Urinary bladder (tissue), 3 donors: ENCODE measurements at regions not wholly inside any gene's neighbourhood (a gene's known extent, or its start where the extent isn't known, plus 50 kb on each side); places are given as distances from the start of the nearest gene placed in this dataset.

Source experiments
- DNase-seq: peaks from one replicate; pipeline ENCODE4 v3.0.0-alpha.2; 2015; ENCODE audit errors: extremely low spot score
- H3K27ac ChIP-seq: one replicate; pipeline ENCODE4 v1.5.1; 2013; ENCODE audit warnings: low read depth, mild to moderate bottlenecking, moderate library complexity
- H3K36me3 ChIP-seq: one replicate; pipeline ENCODE4 v1.6.1; 2013; ENCODE audit warnings: mild to moderate bottlenecking, moderate library complexity; ENCODE audit not compliant: insufficient read depth
- H3K4me1 ChIP-seq: one replicate; pipeline ENCODE4 v1.6.1; 2013; ENCODE audit warnings: mild to moderate bottlenecking, moderate library complexity; ENCODE audit not compliant: insufficient read depth
- H3K4me3 ChIP-seq: one replicate; pipeline ENCODE4 v1.5.1; 2013; ENCODE audit warnings: low read depth, low read length
- WGBS: extraction: QIAGEN DNeasy Blood & Tissue Kit; methylation state at CpG from one replicate; pipeline ENCODE4 v1.1.7; 2013; 5-methylcytosine and 5-hydroxymethylcytosine counted together
- donor health status: healthy with polysubstance abuse.
- donor health status: healthy.

DNA sequence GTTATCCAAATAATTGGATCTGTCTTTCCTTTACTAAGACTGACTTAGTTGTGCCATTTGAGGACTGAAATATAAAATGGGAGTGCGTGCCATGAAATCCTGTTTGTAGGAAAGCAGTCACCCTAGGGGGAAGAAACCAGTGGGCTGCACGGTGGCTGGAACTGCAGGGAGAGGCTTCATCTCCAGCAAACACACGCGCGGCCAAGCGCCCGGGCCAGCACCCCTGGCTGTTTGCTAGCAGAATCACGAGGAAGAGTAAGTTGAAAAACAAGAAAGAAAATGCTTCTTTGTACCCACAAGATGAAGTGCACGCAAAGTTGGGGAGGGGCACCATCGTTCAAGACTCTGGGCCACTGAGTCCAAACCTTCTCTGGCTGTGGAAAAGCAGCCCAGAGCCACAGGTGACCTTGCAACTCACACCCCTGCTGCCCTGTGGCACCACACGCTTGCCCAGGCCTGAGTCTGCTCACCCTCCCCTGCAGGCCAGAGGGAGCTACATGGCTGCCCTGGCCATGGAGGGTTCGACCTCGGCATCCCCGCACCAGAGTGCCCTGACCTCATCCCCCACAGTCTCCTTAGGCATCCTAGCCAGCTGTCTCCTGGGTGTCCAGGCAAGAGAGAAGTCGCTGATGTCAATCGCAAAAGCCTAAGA is 55.2 kb downstream of the IRX2 start:
- no peak for DNase-seq
- Histone ChIP-seq H3K4me1 (no peaks in the 10 kb centered on the region), H3K36me3 (no peaks in the 10 kb centered on the region), H3K27ac (no peak overlapping the region), H3K4me3 (no peak overlapping the region)
- 84% methylated on average over 16 of the region's 16 CpGs for whole genome bisulfite sequencing

GRCh38 chr5:2695200-2695891 is 56.1 kb downstream of the IRX2 start:
- DNase-seq = no peak
- no peak overlapping the region for H3K4me3 ChIP-seq
- WGBS = 74% methylated on average over 8 of the region's 8 CpGs
- H3K36me3 ChIP-seq = no peaks in the 10 kb centered on the region
- H3K4me1 ChIP-seq = no peaks in the 10 kb centered on the region
- no peak overlapping the region for H3K27ac ChIP-seq

DNA sequence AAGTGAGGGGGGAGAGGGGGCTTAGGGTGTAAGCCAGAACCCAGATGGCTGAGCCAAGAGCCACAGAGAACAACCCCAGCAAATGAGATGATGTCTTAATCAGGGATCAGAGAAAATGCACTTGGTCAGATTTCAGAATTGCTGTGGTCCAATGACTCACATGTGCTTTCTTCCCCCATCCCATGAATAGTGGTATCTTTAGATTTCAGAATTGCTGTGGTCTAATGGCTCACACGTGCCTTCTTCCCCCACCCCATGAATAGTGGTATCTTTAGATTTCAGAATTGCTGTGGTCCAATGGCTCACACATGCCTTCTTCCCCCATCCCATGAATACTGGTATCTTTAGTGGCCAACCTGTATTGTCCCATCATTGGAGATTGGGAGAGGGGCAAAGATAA is 59.9 kb downstream of the IRX2 start:
- no peak overlapping the region for H3K4me3 ChIP-seq
- 52% methylated on average over 1 of the region's 1 CpG for WGBS
- no peak overlapping the region for H3K27ac ChIP-seq
- DNase-seq = no peak
- no peaks in the 10 kb centered on the region for H3K36me3 ChIP-seq
- no peaks in the 10 kb centered on the region for H3K4me1 ChIP-seq

GRCh38 chr5:2690293-2690692 is 61.2 kb downstream of the IRX2 start:
- DNase-seq = no peak
- H3K27ac ChIP-seq = no peak overlapping the region
- H3K4me1 ChIP-seq = no peaks in the 10 kb centered on the region
- H3K36me3 ChIP-seq = no peaks in the 10 kb centered on the region
- WGBS = 67% methylated on average over 6 of the region's 6 CpGs
- H3K4me3 ChIP-seq = no peak overlapping the region

DNA sequence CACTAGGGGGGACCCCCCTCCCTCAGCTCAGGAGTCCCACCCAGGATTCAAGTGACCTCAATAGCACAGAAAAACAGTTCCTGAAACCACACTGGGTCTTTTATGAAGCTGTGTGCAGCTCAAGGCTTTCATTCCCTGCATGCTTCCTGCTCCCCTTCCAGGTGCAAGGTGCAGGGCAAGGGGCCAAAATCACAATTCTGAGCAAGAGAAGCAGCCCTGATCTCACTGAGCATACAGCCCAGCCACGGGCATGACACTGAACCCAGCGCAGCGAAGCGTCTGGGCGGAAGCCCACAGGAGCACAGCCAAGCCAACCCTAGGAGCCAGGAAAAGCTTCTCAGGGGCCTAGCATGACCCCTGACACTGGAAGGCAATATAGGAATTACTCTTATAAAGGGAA is 62.9 kb downstream of the IRX2 start:
- no peak for DNase-seq
- Histone ChIP-seq H3K4me3 (no peak overlapping the region), H3K4me1 (no peaks in the 10 kb centered on the region), H3K36me3 (no peaks in the 10 kb centered on the region), H3K27ac (no peak overlapping the region)
- 89% methylated on average over 5 of the region's 5 CpGs for WGBS

- 81% methylated on average over 7 of the region's 7 CpGs for WGBS
- H3K4me3 ChIP-seq = no peak overlapping the region
- H3K27ac ChIP-seq = no peak overlapping the region
- no peaks in the 10 kb centered on the region for H3K4me1 ChIP-seq
- DNase-seq = no peak
- no peaks in the 10 kb centered on the region for H3K36me3 ChIP-seq
Observed at GRCh38 chr5:2687746-2688145, 63.7 kb downstream of the IRX2 start.

DNA sequence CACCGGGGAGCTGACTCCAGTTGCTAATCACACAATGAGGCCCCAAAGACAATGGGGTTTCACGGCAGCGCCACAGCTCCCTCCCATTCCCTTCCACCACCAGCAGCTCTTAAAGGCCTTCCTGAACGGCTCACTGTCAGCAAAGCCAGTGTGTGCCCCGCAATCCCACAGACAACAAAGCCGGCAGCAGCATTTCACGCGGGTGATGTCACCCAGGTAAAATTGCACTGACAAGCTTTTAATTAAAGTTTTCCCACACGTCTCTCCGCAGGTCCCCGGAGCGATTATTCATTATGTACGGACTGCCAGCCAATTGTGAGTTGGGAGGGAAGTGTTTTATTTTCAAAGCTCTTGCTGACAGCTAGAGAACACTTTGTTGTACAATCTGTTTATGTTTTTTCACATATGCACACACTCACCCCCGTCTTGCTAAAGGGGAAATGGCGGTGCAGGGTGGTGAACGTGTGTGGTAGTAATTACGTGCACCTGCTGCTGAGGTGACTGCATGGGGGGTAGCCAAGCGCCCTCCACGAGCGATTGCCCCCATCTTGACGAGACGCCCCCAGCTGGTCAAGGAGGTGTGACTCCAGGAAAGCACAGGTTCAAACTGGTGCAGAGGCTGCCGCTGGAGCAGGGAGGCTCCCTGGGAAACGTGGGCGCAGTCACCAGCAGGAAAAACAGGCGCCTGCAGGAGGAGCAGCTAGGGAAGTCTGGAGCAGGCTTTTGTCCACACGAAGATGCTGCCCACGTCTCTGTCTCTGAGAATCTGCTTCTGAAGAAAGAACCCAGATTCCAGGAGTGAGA is 65.0 kb downstream of the IRX2 start:
- no peaks in the 10 kb centered on the region for H3K4me1 ChIP-seq
- H3K27ac ChIP-seq = no peak overlapping the region
- no peaks in the 10 kb centered on the region for H3K36me3 ChIP-seq
- no peak for DNase-seq
- H3K4me3 ChIP-seq = no peak overlapping the region
- 58% methylated on average over 28 of the region's 28 CpGs for WGBS

GRCh38 chr5:2685651-2686272 is 65.7 kb downstream of the IRX2 start:
- Histone ChIP-seq H3K36me3 (no peaks in the 10 kb centered on the region), H3K27ac (no peak overlapping the region), H3K4me1 (no peaks in the 10 kb centered on the region), H3K4me3 (no peak overlapping the region)
- WGBS = 42% methylated on average over 4 of the region's 4 CpGs
- DNase-seq = no peak

GRCh38 chr5:2684606-2685005 is 66.9 kb downstream of the IRX2 start:
- 87% methylated on average over 11 of the region's 11 CpGs for WGBS
- no peak overlapping the region for H3K27ac ChIP-seq
- H3K4me1 ChIP-seq = no peaks in the 10 kb centered on the region
- DNase-seq = no peak
- no peaks in the 10 kb centered on the region for H3K36me3 ChIP-seq
- H3K4me3 ChIP-seq = no peak overlapping the region

- H3K4me1 ChIP-seq = no peaks in the 10 kb centered on the region
- H3K4me3 ChIP-seq = no peak overlapping the region
- DNase-seq = no peak
- no peaks in the 10 kb centered on the region for H3K36me3 ChIP-seq
- no peak overlapping the region for H3K27ac ChIP-seq
- WGBS = 74% methylated on average over 14 of the region's 14 CpGs
Observed at GRCh38 chr5:2683720-2684119, 67.8 kb downstream of the IRX2 start.

- no peak overlapping the region for H3K4me3 ChIP-seq
- WGBS = 82% methylated on average over 3 of the region's 3 CpGs
- DNase-seq = no peak
- no peaks in the 10 kb centered on the region for H3K4me1 ChIP-seq
- no peak overlapping the region for H3K27ac ChIP-seq
- H3K36me3 ChIP-seq = no peaks in the 10 kb centered on the region
Observed at GRCh38 chr5:2681476-2681875, 70.0 kb downstream of the IRX2 start.

- DNase-seq = no peak
- H3K27ac ChIP-seq = no peak overlapping the region
- 82% methylated on average over 2 of the region's 2 CpGs for WGBS
- H3K36me3 ChIP-seq = no peaks in the 10 kb centered on the region
- H3K4me1 ChIP-seq = no peaks in the 10 kb centered on the region
- no peak overlapping the region for H3K4me3 ChIP-seq
Observed at GRCh38 chr5:2680979-2681378, 70.5 kb downstream of the IRX2 start.

DNA sequence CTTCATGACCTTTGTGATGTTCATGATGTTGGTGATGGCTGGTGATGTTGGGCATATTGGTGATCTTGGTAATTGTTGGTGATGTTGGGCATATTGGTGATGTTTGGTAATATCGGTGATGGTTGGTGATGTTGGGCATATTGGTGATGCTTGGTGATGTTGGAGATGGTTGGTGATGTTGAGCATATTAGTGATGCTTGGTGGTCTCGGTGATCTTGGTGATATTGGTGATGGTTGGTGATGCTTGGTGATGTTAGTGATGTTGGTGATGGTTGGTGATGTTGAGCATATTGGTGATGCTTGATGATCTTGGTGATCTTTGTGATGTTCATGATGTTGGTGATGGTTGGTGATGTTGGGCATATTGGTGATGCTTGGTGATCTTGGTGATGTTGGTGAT is 73.8 kb downstream of the IRX2 start:
- Histone ChIP-seq H3K36me3 (no peaks in the 10 kb centered on the region), H3K4me1 (no peaks in the 10 kb centered on the region), H3K27ac (no peak overlapping the region), H3K4me3 (no peak overlapping the region)
- no peak for DNase-seq
- 80% methylated on average over 2 of the region's 2 CpGs for WGBS

DNA sequence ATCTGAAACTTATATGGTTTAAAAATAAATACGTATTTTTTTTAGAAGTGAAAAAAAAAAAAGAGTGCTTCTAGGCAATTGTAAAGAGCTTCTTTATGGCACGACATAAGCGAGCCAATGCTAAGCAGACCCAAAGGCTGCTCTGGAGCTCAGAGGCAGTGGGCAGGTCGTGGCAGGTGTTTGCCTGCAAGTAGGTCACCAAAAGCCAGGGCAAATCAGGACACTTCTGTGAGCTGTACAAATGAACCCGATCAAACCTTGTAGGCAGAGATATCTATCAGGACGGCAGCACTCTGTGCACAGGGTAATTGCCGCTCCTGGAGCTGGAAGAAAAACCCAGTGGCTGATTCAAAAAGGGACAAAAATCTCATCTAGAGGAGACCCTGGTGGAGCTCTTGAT is 75.9 kb downstream of the IRX2 start:
- no peak overlapping the region for H3K27ac ChIP-seq
- H3K36me3 ChIP-seq = no peaks in the 10 kb centered on the region
- H3K4me3 ChIP-seq = no peak overlapping the region
- no peaks in the 10 kb centered on the region for H3K4me1 ChIP-seq
- no peak for DNase-seq
- WGBS = 77% methylated on average over 7 of the region's 7 CpGs
